Liver (tissue), 7 donors: ENCODE measurements at regions not wholly inside any gene's neighbourhood (a gene's known extent, or its start where the extent isn't known, plus 50 kb on each side); places are given as distances from the start of the nearest gene placed in this dataset.

Source experiments
- DNase-seq: peaks from one replicate; pipeline ENCODE4 v3.0.0-alpha.2; 2017; ENCODE audit warnings: low spot score
- H3K27ac ChIP-seq, 2 donors: one replicate each; pipeline ENCODE4 v1.7.0; 2013; ENCODE audit warnings: inconsistent platforms in 2 of 2, low read length in 2 of 2, control low read depth in 1 of 2, low read depth in 1 of 2, mild to moderate bottlenecking in 1 of 2
- H3K27me3 ChIP-seq, 4 donors: one replicate each; pipeline versions ENCODE4 v1.6.1 to v1.7.0; 2013; ENCODE audit warnings: low read length in 3 of 4, inconsistent platforms in 1 of 4, mild to moderate bottlenecking in 1 of 4, moderate library complexity in 1 of 4; ENCODE audit not compliant: control insufficient read depth in 4 of 4, insufficient read depth in 4 of 4
- H3K36me3 ChIP-seq, 4 donors: one replicate each; pipeline versions ENCODE4 v1.6.1 to v1.7.0; 2013; ENCODE audit warnings: low read length in 3 of 4, mild to moderate bottlenecking in 3 of 4, low read depth in 1 of 4, moderate library complexity in 1 of 4; ENCODE audit not compliant: control insufficient read depth in 4 of 4, insufficient read depth in 3 of 4
- H3K4me1 ChIP-seq, 4 donors: one replicate each; pipeline versions ENCODE4 v1.6.1 to v1.7.0; 2013; ENCODE audit warnings: low read length in 3 of 4, mild to moderate bottlenecking in 3 of 4, moderate library complexity in 1 of 4; ENCODE audit not compliant: control insufficient read depth in 4 of 4, insufficient read depth in 4 of 4
- H3K4me3 ChIP-seq, 3 donors: one replicate each; pipeline versions ENCODE4 v1.6.1 to v1.7.0; 2013; ENCODE audit warnings: low read length in 3 of 3, control low read depth in 1 of 3, low read depth in 1 of 3, mild to moderate bottlenecking in 1 of 3
- H3K9ac ChIP-seq, 2 donors: one replicate each; pipeline ENCODE4 v1.7.0; 2013; ENCODE audit warnings: low read length in 2 of 2, mild to moderate bottlenecking in 2 of 2, moderate library complexity in 2 of 2, control low read depth in 1 of 2, low read depth in 1 of 2
- H3K9me3 ChIP-seq, 4 donors: one replicate each; pipeline versions ENCODE4 v1.6.1 to v1.7.0; 2013; ENCODE audit warnings: low read length in 3 of 4; ENCODE audit not compliant: control insufficient read depth in 4 of 4
- ATF3 ChIP-seq: IDR thresholded peaks from 2 replicates; pipeline ENCODE4 v1.6.1; 2016; ENCODE audit warnings: antibody characterized with exemption
- EGR1 ChIP-seq, 2 donors: IDR thresholded peaks; 2 replicates each; pipeline ENCODE4 v1.6.1; 2016 to 2018; ENCODE audit warnings: antibody characterized with exemption in 2 of 2, low read depth in 2 of 2
- FOXA1 ChIP-seq: IDR thresholded peaks from 2 replicates; pipeline ENCODE4 v1.6.1; 2016; ENCODE audit warnings: antibody characterized with exemption
- FOXA2 ChIP-seq: IDR thresholded peaks from 2 replicates; pipeline ENCODE4 v1.6.1; 2016; ENCODE audit warnings: antibody characterized with exemption
- GABPA ChIP-seq, 2 donors: IDR thresholded peaks in 1 of 2; conservative IDR thresholded peaks in 1 of 2; 2 replicates each; pipeline ENCODE4 v1.6.1; 2016; ENCODE audit warnings: antibody characterized with exemption in 2 of 2, mild to moderate bottlenecking in 1 of 2, moderate library complexity in 1 of 2
- HNF4G ChIP-seq: IDR thresholded peaks from 2 replicates; pipeline ENCODE4 v1.6.1; 2016; ENCODE audit warnings: antibody characterized with exemption
- JUND ChIP-seq, 2 donors: IDR thresholded peaks; 2 replicates each; pipeline ENCODE4 v1.6.1; 2016; ENCODE audit warnings: antibody characterized with exemption in 2 of 2
- MAX ChIP-seq: IDR thresholded peaks from 2 replicates; pipeline ENCODE4 v1.6.1; 2016; ENCODE audit warnings: antibody characterized with exemption
- YY1 ChIP-seq: IDR thresholded peaks from 2 replicates; pipeline ENCODE4 v1.6.1; 2016; ENCODE audit warnings: antibody characterized with exemption, mild to moderate bottlenecking
- ZBTB33 ChIP-seq: IDR thresholded peaks from 2 replicates; pipeline ENCODE4 v1.6.1; 2016; ENCODE audit warnings: antibody characterized with exemption
- WGBS: extraction: QIAGEN DNeasy Blood & Tissue Kit; methylation state at CpG from one replicate; pipeline ENCODE4 v1.1.7; 2013; 5-methylcytosine and 5-hydroxymethylcytosine counted together
- TF ChIP-seq, protein P1 (sequence below): IDR thresholded peaks from 2 replicates; pipeline ENCODE4 v1.6.1; 2016; ENCODE audit warnings: antibody characterized with exemption, mild to moderate bottlenecking
- donor health status: healthy.
- donor health status: healthy.
- donor health status: healthy.
- donor health status: healthy.

DNA sequence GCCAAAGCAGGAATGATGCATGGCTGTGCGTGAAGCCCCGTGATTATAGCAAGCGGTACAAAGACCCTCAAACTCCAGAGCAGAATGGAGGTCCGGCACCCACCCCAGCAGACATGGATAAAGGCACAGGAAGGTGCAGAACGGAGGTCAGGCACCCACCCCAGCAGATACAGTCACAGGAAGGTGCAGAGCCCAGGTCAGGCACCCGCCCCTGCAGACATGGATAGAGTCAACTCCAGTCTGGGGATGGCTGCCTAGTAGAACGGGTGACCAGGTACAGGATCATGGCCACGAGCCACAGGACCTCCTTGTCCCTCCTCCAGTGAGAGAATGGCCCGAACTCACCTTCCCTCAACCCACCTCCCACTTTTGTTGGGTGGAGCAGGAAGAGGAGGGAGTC is 318.3 kb upstream of the SALL3 start:
- Histone ChIP-seq H3K27ac (no peak overlapping the region), H3K9ac (no peak overlapping the region), H3K4me3 (no peak overlapping the region), H3K4me1 (no peaks in the 10 kb centered on the region), H3K36me3 (no peaks in the 10 kb centered on the region), H3K9me3 (no peaks in the 10 kb centered on the region), H3K27me3 (peaks cover 0 to 3% (median 0%) of the 10 kb centered on the region in 4 donors)
- TF ChIP-seq EGR1 (IDR thresholded peaks at IDR 0.05; ENCODE audit: low read depth in 2 of 2) (no peak), JUND (IDR thresholded peaks at IDR 0.05) (no peak), HNF4G (no peak), ATF3 (no peak)
- DNase-seq, result no peak
- WGBS, result 82% methylated on average over 9 of the region's 9 CpGs

DNA sequence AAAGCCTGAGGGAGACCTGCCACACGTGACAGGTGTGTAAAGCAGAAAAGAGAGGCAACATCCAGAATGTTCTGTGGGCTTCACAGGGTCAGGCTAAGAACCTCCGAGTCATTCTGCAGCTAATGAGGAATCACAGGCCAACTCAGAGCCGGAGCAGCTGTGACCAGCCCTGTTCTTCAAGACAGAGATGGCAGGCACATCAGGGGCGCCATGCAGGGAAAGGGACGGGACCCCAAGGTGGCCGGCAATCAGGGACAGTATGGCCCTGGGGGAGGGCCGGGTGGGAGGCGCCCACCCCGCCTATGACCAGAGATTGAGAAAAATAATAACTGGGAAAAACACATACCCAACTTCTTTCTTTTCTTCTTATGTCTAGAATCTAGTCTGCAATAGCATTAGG is 316.7 kb upstream of the SALL3 start:
- Histone ChIP-seq H3K27ac (no peak overlapping the region), H3K9me3 (no peaks in the 10 kb centered on the region), H3K4me3 (no peak overlapping the region), H3K36me3 (no peaks in the 10 kb centered on the region), H3K27me3 (peaks cover 0 to 3% (median 0%) of the 10 kb centered on the region in 4 donors), H3K4me1 (no peaks in the 10 kb centered on the region), H3K9ac (no peak overlapping the region)
- DNase-seq, result no peak
- no peak for TF ChIP-seq YY1
- no peak for TF ChIP-seq GABPA (IDR thresholded peaks at IDR 0.05 in 1 of 2, conservative IDR thresholded peaks at IDR 0.05 in 1 of 2)
- TF ChIP-seq ZBTB33, result no peak
- TF ChIP-seq FOXA2, result no peak
- no peak for TF ChIP-seq FOXA1
- TF ChIP-seq EGR1 (IDR thresholded peaks at IDR 0.05; ENCODE audit: low read depth in 2 of 2), result no peak
- WGBS, result 80% methylated on average over 9 of the region's 9 CpGs

- TF ChIP-seq HNF4G (no peak), YY1 (no peak), MAX (no peak), JUND (IDR thresholded peaks at IDR 0.05) (no peak), ZBTB33 (no peak)
- TF ChIP-seq, protein P1, sequence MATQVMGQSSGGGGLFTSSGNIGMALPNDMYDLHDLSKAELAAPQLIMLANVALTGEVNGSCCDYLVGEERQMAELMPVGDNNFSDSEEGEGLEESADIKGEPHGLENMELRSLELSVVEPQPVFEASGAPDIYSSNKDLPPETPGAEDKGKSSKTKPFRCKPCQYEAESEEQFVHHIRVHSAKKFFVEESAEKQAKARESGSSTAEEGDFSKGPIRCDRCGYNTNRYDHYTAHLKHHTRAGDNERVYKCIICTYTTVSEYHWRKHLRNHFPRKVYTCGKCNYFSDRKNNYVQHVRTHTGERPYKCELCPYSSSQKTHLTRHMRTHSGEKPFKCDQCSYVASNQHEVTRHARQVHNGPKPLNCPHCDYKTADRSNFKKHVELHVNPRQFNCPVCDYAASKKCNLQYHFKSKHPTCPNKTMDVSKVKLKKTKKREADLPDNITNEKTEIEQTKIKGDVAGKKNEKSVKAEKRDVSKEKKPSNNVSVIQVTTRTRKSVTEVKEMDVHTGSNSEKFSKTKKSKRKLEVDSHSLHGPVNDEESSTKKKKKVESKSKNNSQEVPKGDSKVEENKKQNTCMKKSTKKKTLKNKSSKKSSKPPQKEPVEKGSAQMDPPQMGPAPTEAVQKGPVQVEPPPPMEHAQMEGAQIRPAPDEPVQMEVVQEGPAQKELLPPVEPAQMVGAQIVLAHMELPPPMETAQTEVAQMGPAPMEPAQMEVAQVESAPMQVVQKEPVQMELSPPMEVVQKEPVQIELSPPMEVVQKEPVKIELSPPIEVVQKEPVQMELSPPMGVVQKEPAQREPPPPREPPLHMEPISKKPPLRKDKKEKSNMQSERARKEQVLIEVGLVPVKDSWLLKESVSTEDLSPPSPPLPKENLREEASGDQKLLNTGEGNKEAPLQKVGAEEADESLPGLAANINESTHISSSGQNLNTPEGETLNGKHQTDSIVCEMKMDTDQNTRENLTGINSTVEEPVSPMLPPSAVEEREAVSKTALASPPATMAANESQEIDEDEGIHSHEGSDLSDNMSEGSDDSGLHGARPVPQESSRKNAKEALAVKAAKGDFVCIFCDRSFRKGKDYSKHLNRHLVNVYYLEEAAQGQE, result no peak
- no peaks in the 10 kb centered on the region for H3K36me3 ChIP-seq
- H3K9me3 ChIP-seq, result no peaks in the 10 kb centered on the region
- WGBS, result 78% methylated on average over 13 of the region's 13 CpGs
- H3K9ac ChIP-seq, result no peak overlapping the region
- no peak for DNase-seq
- H3K4me1 ChIP-seq, result no peaks in the 10 kb centered on the region
- no peak overlapping the region for H3K4me3 ChIP-seq
- no peak overlapping the region for H3K27ac ChIP-seq
- H3K27me3 ChIP-seq, result peaks cover 0 to 3% (median 0%) of the 10 kb centered on the region in 4 donors
Measured at GRCh38 chr18:78664048-78664447, 315.6 kb upstream of the SALL3 start.
